ENCODE measurements at regions not wholly inside any gene's neighbourhood (a gene's known extent, or its start where the extent isn't known, plus 50 kb on each side); places are given as distances from the start of the nearest gene placed in this dataset.

DNA sequence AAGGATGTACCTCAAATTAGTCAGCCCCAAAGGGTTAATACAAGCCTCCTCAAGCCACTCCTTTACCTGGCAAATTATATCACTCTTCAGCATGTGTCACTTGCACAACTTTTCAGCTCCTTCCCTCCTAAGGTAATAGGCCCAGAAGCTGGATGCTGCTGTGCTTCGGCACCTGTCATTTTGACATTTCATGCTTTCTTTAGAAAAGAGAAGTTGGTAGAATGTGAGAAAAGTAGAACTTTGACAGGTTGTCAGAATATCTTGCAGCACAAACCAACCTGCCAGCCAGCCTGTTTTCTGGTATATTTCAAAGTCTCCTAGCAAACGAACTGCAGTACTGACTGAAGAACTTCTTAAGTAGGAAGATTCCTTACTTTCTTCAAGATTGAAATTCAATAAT, 2136.9 kb downstream of the MAT2B start:
- H3K4me2 ChIP-seq (ENCODE audit: insufficient read depth, low read length) = no peak overlapping the region
- no peaks in the 10 kb centered on the region for H3K79me2 ChIP-seq (ENCODE audit: insufficient read depth, low read length)
- no peaks in the 10 kb centered on the region for H3K9me3 ChIP-seq (ENCODE audit: low read depth, low read length)
- H3K27ac ChIP-seq (ENCODE audit: low read depth, low read length) = no peak overlapping the region
- no peaks in the 10 kb centered on the region for H3K36me3 ChIP-seq (ENCODE audit: insufficient read depth, low read length)
- H3K4me3 ChIP-seq (ENCODE audit: insufficient read depth, low read length) = no peak overlapping the region
- no peaks in the 10 kb centered on the region for H4K20me1 ChIP-seq (ENCODE audit: insufficient read depth, low read length)
- TF ChIP-seq, protein P1, sequence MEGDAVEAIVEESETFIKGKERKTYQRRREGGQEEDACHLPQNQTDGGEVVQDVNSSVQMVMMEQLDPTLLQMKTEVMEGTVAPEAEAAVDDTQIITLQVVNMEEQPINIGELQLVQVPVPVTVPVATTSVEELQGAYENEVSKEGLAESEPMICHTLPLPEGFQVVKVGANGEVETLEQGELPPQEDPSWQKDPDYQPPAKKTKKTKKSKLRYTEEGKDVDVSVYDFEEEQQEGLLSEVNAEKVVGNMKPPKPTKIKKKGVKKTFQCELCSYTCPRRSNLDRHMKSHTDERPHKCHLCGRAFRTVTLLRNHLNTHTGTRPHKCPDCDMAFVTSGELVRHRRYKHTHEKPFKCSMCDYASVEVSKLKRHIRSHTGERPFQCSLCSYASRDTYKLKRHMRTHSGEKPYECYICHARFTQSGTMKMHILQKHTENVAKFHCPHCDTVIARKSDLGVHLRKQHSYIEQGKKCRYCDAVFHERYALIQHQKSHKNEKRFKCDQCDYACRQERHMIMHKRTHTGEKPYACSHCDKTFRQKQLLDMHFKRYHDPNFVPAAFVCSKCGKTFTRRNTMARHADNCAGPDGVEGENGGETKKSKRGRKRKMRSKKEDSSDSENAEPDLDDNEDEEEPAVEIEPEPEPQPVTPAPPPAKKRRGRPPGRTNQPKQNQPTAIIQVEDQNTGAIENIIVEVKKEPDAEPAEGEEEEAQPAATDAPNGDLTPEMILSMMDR (IDR thresholded peaks at IDR 0.05; ENCODE audit: extremely low read depth, low read depth, low read length) = no peak
- no peak for DNase-seq (ENCODE audit: insufficient read length, low spot score, missing footprints)
- no peak overlapping the region for H2AFZ ChIP-seq (ENCODE audit: low read length)
- H3K4me1 ChIP-seq (ENCODE audit: insufficient read depth, low read length) = no peaks in the 10 kb centered on the region
- H3K27me3 ChIP-seq (ENCODE audit: insufficient read depth, low read length) = no peaks in the 10 kb centered on the region

DNA sequence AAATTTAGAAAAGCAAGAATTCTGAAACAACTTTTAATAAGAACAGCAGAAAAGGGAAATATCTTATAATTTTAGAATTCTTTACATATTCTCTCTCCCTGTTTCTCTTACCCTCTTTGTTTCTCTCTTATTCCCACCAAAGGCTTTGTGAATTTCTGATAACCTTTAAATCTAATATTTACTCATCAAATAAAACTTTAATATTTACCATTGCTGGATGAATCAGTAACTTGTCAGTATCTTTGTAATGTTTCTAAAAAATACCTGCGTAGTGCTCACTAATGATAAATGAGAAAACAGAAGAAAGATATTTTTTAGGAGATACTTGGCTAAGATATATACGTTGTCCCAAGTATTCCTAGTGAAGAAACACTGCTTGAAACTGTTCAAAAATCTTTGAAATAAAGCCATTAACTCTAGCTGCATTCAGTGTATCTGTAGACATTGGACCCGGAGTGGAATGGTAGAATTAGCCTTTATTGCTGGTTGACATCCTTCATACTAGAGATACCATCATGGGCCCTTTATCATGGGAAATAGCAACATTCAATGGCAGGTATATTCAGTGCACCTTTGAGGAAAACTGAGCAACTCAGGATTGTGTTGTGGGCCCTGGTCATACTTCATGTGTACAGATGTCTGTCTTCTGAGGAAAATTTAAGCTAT, 2160.4 kb downstream of the MAT2B start:
- no peak for DNase-seq (ENCODE audit: insufficient read length, low spot score, missing footprints)
- H3K79me2 ChIP-seq (ENCODE audit: insufficient read depth, low read length) = no peaks in the 10 kb centered on the region
- H3K4me1 ChIP-seq (ENCODE audit: insufficient read depth, low read length) = no peaks in the 10 kb centered on the region
- H3K27me3 ChIP-seq (ENCODE audit: insufficient read depth, low read length) = no peaks in the 10 kb centered on the region
- H3K36me3 ChIP-seq (ENCODE audit: insufficient read depth, low read length) = no peaks in the 10 kb centered on the region
- TF ChIP-seq, protein P1 (IDR thresholded peaks at IDR 0.05; ENCODE audit: extremely low read depth, low read depth, low read length) = no peak
- H3K9me3 ChIP-seq (ENCODE audit: low read depth, low read length) = no peaks in the 10 kb centered on the region
- H3K27ac ChIP-seq (ENCODE audit: low read depth, low read length) = no peak overlapping the region
- H4K20me1 ChIP-seq (ENCODE audit: insufficient read depth, low read length) = no peaks in the 10 kb centered on the region
- no peak overlapping the region for H3K4me3 ChIP-seq (ENCODE audit: insufficient read depth, low read length)
- H3K4me2 ChIP-seq (ENCODE audit: insufficient read depth, low read length) = no peak overlapping the region
- no peak overlapping the region for H2AFZ ChIP-seq (ENCODE audit: low read length)

DNA sequence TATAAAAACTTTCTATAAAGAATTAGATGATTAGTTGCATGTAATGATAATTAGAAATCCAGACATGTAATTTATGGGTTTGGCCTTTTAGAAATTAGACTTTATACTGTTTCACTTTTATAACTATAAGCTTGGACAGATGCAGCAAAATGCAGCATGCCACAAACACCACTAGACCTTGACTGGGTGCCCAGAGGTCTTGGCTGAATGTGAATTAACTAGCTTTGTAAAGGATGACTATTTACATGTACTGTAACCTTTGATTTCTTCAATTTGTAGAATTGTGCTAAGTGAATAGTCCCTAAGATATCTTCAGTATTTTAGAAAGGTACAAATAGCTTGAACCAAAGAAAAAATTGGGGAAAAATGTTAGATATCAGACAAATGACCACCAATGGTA, 2168.1 kb downstream of the MAT2B start:
- Histone ChIP-seq H3K36me3 (ENCODE audit: insufficient read depth, low read length) (no peaks in the 10 kb centered on the region), H3K9me3 (ENCODE audit: low read depth, low read length) (peaks cover 2% of the 10 kb centered on the region), H3K4me2 (ENCODE audit: insufficient read depth, low read length) (no peak overlapping the region), H3K27me3 (ENCODE audit: insufficient read depth, low read length) (no peaks in the 10 kb centered on the region), H3K27ac (ENCODE audit: low read depth, low read length) (no peak overlapping the region), H2AFZ (ENCODE audit: low read length) (no peak overlapping the region), H4K20me1 (ENCODE audit: insufficient read depth, low read length) (no peaks in the 10 kb centered on the region), H3K79me2 (ENCODE audit: insufficient read depth, low read length) (no peaks in the 10 kb centered on the region), H3K4me3 (ENCODE audit: insufficient read depth, low read length) (no peak overlapping the region), H3K4me1 (ENCODE audit: insufficient read depth, low read length) (no peaks in the 10 kb centered on the region)
- DNase-seq (ENCODE audit: insufficient read length, low spot score, missing footprints) = no peak
- TF ChIP-seq, protein P1 (IDR thresholded peaks at IDR 0.05; ENCODE audit: extremely low read depth, low read depth, low read length) = no peak

DNA sequence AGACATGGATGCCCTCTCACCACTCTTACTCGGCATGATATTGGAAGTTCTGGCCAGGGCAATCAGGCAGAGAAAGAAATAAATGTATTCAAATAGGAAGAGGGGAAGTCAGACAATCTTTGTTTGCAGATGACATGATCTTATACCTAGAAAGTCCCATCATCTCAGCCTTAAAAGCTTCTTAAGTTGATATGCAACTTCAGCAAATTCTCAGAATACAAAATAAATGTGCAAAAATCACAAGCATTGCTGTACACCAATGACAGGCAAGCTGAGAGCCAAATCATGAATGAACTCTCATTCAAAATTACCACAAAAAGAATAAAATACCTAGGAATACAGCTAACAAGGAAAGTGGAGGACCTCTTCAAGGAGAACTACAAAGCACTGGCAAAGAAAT, 2190.4 kb downstream of the MAT2B start:
- Histone ChIP-seq H3K4me2 (ENCODE audit: insufficient read depth, low read length) (no peak overlapping the region), H3K9me3 (ENCODE audit: low read depth, low read length) (no peaks in the 10 kb centered on the region), H3K4me1 (ENCODE audit: insufficient read depth, low read length) (no peaks in the 10 kb centered on the region), H3K27ac (ENCODE audit: low read depth, low read length) (no peak overlapping the region), H3K4me3 (ENCODE audit: insufficient read depth, low read length) (no peak overlapping the region), H3K27me3 (ENCODE audit: insufficient read depth, low read length) (no peaks in the 10 kb centered on the region), H4K20me1 (ENCODE audit: insufficient read depth, low read length) (no peaks in the 10 kb centered on the region), H3K79me2 (ENCODE audit: insufficient read depth, low read length) (no peaks in the 10 kb centered on the region), H2AFZ (ENCODE audit: low read length) (no peak overlapping the region), H3K36me3 (ENCODE audit: insufficient read depth, low read length) (no peaks in the 10 kb centered on the region)
- TF ChIP-seq, protein P1 (IDR thresholded peaks at IDR 0.05; ENCODE audit: extremely low read depth, low read depth, low read length) = no peak
- no peak for DNase-seq (ENCODE audit: insufficient read length, low spot score, missing footprints)
